Liver (tissue), 8 donors: ENCODE measurements at regions not wholly inside any gene's neighbourhood (a gene's known extent, or its start where the extent isn't known, plus 50 kb on each side); places are given as distances from the start of the nearest gene placed in this dataset.

Experiments used
- DNase-seq: peaks from one replicate; pipeline ENCODE4 v3.0.0-alpha.2; 2017; ENCODE audit warnings: low spot score
- H3K27ac ChIP-seq, 2 donors: one replicate each; pipeline ENCODE4 v1.7.0; 2013; ENCODE audit warnings: inconsistent platforms in 2 of 2, low read length in 2 of 2, control low read depth in 1 of 2, low read depth in 1 of 2, mild to moderate bottlenecking in 1 of 2
- H3K27me3 ChIP-seq, 4 donors: one replicate each; pipeline versions ENCODE4 v1.6.1 to v1.7.0; 2013; ENCODE audit warnings: low read length in 3 of 4, inconsistent platforms in 1 of 4, mild to moderate bottlenecking in 1 of 4, moderate library complexity in 1 of 4; ENCODE audit not compliant: control insufficient read depth in 4 of 4, insufficient read depth in 4 of 4
- H3K36me3 ChIP-seq, 4 donors: one replicate each; pipeline versions ENCODE4 v1.6.1 to v1.7.0; 2013; ENCODE audit warnings: low read length in 3 of 4, mild to moderate bottlenecking in 3 of 4, low read depth in 1 of 4, moderate library complexity in 1 of 4; ENCODE audit not compliant: control insufficient read depth in 4 of 4, insufficient read depth in 3 of 4
- H3K4me1 ChIP-seq, 4 donors: one replicate each; pipeline versions ENCODE4 v1.6.1 to v1.7.0; 2013; ENCODE audit warnings: low read length in 3 of 4, mild to moderate bottlenecking in 3 of 4, moderate library complexity in 1 of 4; ENCODE audit not compliant: control insufficient read depth in 4 of 4, insufficient read depth in 4 of 4
- H3K4me3 ChIP-seq, 3 donors: one replicate each; pipeline versions ENCODE4 v1.6.1 to v1.7.0; 2013; ENCODE audit warnings: low read length in 3 of 3, control low read depth in 1 of 3, low read depth in 1 of 3, mild to moderate bottlenecking in 1 of 3
- H3K9ac ChIP-seq, 2 donors: one replicate each; pipeline ENCODE4 v1.7.0; 2013; ENCODE audit warnings: low read length in 2 of 2, mild to moderate bottlenecking in 2 of 2, moderate library complexity in 2 of 2, control low read depth in 1 of 2, low read depth in 1 of 2
- H3K9me3 ChIP-seq, 4 donors: one replicate each; pipeline versions ENCODE4 v1.6.1 to v1.7.0; 2013; ENCODE audit warnings: low read length in 3 of 4; ENCODE audit not compliant: control insufficient read depth in 4 of 4
- EGR1 ChIP-seq, 2 donors: IDR thresholded peaks; 2 replicates each; pipeline ENCODE4 v1.6.1; 2016 to 2018; ENCODE audit warnings: antibody characterized with exemption in 2 of 2, low read depth in 2 of 2
- FOXA1 ChIP-seq: IDR thresholded peaks from 2 replicates; pipeline ENCODE4 v1.6.1; 2016; ENCODE audit warnings: antibody characterized with exemption
- FOXA2 ChIP-seq: IDR thresholded peaks from 2 replicates; pipeline ENCODE4 v1.6.1; 2016; ENCODE audit warnings: antibody characterized with exemption
- GABPA ChIP-seq, 2 donors: IDR thresholded peaks in 1 of 2; conservative IDR thresholded peaks in 1 of 2; 2 replicates each; pipeline ENCODE4 v1.6.1; 2016; ENCODE audit warnings: antibody characterized with exemption in 2 of 2, mild to moderate bottlenecking in 1 of 2, moderate library complexity in 1 of 2
- HNF4A ChIP-seq, 2 donors: conservative IDR thresholded peaks; 2 replicates each; pipeline ENCODE4 v1.6.1; 2016; ENCODE audit warnings: antibody characterized with exemption in 2 of 2, mild to moderate bottlenecking in 2 of 2
- HNF4G ChIP-seq: IDR thresholded peaks from 2 replicates; pipeline ENCODE4 v1.6.1; 2016; ENCODE audit warnings: antibody characterized with exemption
- JUND ChIP-seq, 2 donors: IDR thresholded peaks; 2 replicates each; pipeline ENCODE4 v1.6.1; 2016; ENCODE audit warnings: antibody characterized with exemption in 2 of 2
- NR2F2 ChIP-seq: IDR thresholded peaks from 2 replicates; pipeline ENCODE4 v1.6.1; 2016; ENCODE audit warnings: antibody characterized with exemption
- RAD21 ChIP-seq, 2 donors: IDR thresholded peaks; 2 replicates each; pipeline ENCODE4 v1.6.1; 2016; ENCODE audit warnings: antibody characterized with exemption in 2 of 2, mild to moderate bottlenecking in 2 of 2
- RXRA ChIP-seq, 2 donors: IDR thresholded peaks; 2 replicates each; pipeline ENCODE4 v1.6.1; 2017 to 2018; ENCODE audit warnings: antibody characterized with exemption in 2 of 2, mild to moderate bottlenecking in 1 of 2
- SP1 ChIP-seq: IDR thresholded peaks from 2 replicates; pipeline ENCODE4 v1.6.1; 2018; ENCODE audit warnings: antibody characterized with exemption, mild to moderate bottlenecking
- TAF1 ChIP-seq: conservative IDR thresholded peaks from 2 replicates; pipeline ENCODE4 v1.6.1; 2016; ENCODE audit warnings: antibody characterized with exemption, mild to moderate bottlenecking
- YY1 ChIP-seq: IDR thresholded peaks from 2 replicates; pipeline ENCODE4 v1.6.1; 2016; ENCODE audit warnings: antibody characterized with exemption, mild to moderate bottlenecking
- WGBS: extraction: QIAGEN DNeasy Blood & Tissue Kit; methylation state at CpG from one replicate; pipeline ENCODE4 v1.1.7; 2013; 5-methylcytosine and 5-hydroxymethylcytosine counted together
- TF ChIP-seq, protein P1 (sequence below): IDR thresholded peaks from 2 replicates; pipeline ENCODE4 v1.6.1; 2016; ENCODE audit warnings: antibody characterized with exemption
- TF ChIP-seq, protein P2 (sequence below): IDR thresholded peaks from 2 replicates; pipeline ENCODE4 v1.6.1; 2016; ENCODE audit warnings: antibody characterized with exemption
- TF ChIP-seq, protein P3 (sequence below): IDR thresholded peaks from 2 replicates; pipeline ENCODE4 v1.6.1; 2016; ENCODE audit warnings: antibody characterized with exemption
- TF ChIP-seq, protein P4 (sequence below): IDR thresholded peaks from 2 replicates; pipeline ENCODE4 v1.6.1; 2016; ENCODE audit warnings: antibody characterized with exemption, mild to moderate bottlenecking
- TF ChIP-seq, protein P5 (sequence below): fragments of 150-350 bp; IDR thresholded peaks from 2 replicates; pipeline ENCODE4 v1.5.1; 2017; ENCODE audit warnings: improper control_type of control experiment, low read depth, low read length; ENCODE audit not compliant: missing input control
- donor health status: healthy.
- donor health status: healthy.
- donor health status: healthy.
- donor health status: healthy.
- donor health status: healthy.

DNA sequence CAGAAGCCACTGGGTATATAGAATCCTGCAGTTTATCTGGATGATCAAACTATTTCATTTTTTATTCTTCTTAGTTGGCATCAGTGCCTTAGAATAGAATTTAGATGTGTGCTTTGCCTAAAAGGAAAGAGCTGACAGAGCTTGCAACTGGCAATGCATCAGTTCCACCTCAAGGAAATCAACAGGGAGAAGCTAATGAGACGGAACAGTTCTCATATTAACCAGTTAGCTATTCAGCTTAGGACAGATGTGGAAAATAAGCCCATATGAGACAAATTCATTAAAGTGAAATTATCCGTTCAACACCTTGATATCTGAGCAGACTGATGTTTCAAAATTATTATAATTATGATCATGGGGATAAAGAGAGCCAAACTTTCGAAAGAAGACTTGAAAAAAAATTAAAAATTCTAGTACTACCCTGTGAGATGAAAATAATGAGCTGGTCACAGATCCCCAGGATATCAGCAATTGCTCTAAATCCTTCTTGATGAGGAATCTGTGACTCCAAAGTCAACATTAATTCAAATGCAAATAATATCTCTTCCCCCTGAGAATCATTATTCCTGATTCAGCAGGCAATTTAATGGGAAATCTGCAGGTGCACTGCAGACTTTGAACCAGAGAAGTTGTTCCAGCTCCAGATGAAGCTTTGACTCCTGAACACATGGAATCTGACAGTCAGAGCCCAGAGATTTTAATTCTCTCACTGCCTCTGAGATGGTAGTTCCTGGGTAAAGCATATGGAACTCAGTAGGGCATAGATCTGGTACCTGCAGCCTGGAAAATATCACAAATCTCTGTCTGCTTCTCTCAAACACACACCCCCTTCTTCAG is 486.8 kb downstream of the FOXO1 start:
- Histone ChIP-seq H3K36me3 (no peaks in the 10 kb centered on the region), H3K27me3 (no peaks in the 10 kb centered on the region), H3K4me1 (no peaks in the 10 kb centered on the region), H3K9ac (no peak overlapping the region), H3K27ac (no peak overlapping the region), H3K4me3 (no peak overlapping the region), H3K9me3 (peaks cover 0 to 3% (median 0%) of the 10 kb centered on the region in 4 donors)
- TF ChIP-seq FOXA1, result no peak
- no peak for TF ChIP-seq RXRA (IDR thresholded peaks at IDR 0.05)
- TF ChIP-seq, protein P1, sequence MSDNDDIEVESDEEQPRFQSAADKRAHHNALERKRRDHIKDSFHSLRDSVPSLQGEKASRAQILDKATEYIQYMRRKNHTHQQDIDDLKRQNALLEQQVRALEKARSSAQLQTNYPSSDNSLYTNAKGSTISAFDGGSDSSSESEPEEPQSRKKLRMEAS, result no peak
- TF ChIP-seq GABPA (IDR thresholded peaks at IDR 0.05 in 1 of 2, conservative IDR thresholded peaks at IDR 0.05 in 1 of 2), result no peak
- TF ChIP-seq RAD21 (IDR thresholded peaks at IDR 0.05), result no peak
- no peak for TF ChIP-seq YY1
- TF ChIP-seq TAF1, result no peak
- TF ChIP-seq, protein P2, sequence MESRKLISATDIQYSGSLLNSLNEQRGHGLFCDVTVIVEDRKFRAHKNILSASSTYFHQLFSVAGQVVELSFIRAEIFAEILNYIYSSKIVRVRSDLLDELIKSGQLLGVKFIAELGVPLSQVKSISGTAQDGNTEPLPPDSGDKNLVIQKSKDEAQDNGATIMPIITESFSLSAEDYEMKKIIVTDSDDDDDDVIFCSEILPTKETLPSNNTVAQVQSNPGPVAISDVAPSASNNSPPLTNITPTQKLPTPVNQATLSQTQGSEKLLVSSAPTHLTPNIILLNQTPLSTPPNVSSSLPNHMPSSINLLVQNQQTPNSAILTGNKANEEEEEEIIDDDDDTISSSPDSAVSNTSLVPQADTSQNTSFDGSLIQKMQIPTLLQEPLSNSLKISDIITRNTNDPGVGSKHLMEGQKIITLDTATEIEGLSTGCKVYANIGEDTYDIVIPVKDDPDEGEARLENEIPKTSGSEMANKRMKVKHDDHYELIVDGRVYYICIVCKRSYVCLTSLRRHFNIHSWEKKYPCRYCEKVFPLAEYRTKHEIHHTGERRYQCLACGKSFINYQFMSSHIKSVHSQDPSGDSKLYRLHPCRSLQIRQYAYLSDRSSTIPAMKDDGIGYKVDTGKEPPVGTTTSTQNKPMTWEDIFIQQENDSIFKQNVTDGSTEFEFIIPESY, result no peak
- TF ChIP-seq SP1, result no peak
- TF ChIP-seq, protein P3, sequence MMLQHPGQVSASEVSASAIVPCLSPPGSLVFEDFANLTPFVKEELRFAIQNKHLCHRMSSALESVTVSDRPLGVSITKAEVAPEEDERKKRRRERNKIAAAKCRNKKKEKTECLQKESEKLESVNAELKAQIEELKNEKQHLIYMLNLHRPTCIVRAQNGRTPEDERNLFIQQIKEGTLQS, result no peak
- TF ChIP-seq NR2F2, result no peak
- TF ChIP-seq HNF4G, result no peak
- no peak for TF ChIP-seq FOXA2
- TF ChIP-seq, protein P4, sequence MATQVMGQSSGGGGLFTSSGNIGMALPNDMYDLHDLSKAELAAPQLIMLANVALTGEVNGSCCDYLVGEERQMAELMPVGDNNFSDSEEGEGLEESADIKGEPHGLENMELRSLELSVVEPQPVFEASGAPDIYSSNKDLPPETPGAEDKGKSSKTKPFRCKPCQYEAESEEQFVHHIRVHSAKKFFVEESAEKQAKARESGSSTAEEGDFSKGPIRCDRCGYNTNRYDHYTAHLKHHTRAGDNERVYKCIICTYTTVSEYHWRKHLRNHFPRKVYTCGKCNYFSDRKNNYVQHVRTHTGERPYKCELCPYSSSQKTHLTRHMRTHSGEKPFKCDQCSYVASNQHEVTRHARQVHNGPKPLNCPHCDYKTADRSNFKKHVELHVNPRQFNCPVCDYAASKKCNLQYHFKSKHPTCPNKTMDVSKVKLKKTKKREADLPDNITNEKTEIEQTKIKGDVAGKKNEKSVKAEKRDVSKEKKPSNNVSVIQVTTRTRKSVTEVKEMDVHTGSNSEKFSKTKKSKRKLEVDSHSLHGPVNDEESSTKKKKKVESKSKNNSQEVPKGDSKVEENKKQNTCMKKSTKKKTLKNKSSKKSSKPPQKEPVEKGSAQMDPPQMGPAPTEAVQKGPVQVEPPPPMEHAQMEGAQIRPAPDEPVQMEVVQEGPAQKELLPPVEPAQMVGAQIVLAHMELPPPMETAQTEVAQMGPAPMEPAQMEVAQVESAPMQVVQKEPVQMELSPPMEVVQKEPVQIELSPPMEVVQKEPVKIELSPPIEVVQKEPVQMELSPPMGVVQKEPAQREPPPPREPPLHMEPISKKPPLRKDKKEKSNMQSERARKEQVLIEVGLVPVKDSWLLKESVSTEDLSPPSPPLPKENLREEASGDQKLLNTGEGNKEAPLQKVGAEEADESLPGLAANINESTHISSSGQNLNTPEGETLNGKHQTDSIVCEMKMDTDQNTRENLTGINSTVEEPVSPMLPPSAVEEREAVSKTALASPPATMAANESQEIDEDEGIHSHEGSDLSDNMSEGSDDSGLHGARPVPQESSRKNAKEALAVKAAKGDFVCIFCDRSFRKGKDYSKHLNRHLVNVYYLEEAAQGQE, result no peak
- TF ChIP-seq JUND (IDR thresholded peaks at IDR 0.05), result no peak
- no peak for TF ChIP-seq HNF4A (conservative IDR thresholded peaks at IDR 0.05)
- TF ChIP-seq EGR1 (IDR thresholded peaks at IDR 0.05; ENCODE audit: low read depth in 2 of 2), result no peak
- TF ChIP-seq, protein P5, sequence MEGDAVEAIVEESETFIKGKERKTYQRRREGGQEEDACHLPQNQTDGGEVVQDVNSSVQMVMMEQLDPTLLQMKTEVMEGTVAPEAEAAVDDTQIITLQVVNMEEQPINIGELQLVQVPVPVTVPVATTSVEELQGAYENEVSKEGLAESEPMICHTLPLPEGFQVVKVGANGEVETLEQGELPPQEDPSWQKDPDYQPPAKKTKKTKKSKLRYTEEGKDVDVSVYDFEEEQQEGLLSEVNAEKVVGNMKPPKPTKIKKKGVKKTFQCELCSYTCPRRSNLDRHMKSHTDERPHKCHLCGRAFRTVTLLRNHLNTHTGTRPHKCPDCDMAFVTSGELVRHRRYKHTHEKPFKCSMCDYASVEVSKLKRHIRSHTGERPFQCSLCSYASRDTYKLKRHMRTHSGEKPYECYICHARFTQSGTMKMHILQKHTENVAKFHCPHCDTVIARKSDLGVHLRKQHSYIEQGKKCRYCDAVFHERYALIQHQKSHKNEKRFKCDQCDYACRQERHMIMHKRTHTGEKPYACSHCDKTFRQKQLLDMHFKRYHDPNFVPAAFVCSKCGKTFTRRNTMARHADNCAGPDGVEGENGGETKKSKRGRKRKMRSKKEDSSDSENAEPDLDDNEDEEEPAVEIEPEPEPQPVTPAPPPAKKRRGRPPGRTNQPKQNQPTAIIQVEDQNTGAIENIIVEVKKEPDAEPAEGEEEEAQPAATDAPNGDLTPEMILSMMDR, result no peak
- 97% methylated on average over 3 of the region's 3 CpGs for WGBS
- no peak for DNase-seq
